GM06990 (cell line): ENCODE measurements at regions not wholly inside any gene's neighbourhood (a gene's known extent, or its start where the extent isn't known, plus 50 kb on each side); places are given as distances from the start of the nearest gene placed in this dataset.

ENCODE experiments used
- DNase-seq: peaks from one replicate; pipeline ENCODE4 v3.0.0-alpha.2; 2011; ENCODE audit not compliant: insufficient read length; ENCODE audit errors: extremely low read depth
- H3K27me3 ChIP-seq: replicated peaks from 2 replicates; pipeline ENCODE4 v1.6.0; 2011; ENCODE audit warnings: low read length; ENCODE audit not compliant: control insufficient read depth, insufficient read depth
- H3K36me3 ChIP-seq: 2 replicates; pipeline ENCODE4 v1.5.1; 2011; ENCODE audit warnings: low read length; ENCODE audit not compliant: control insufficient read depth, insufficient read depth
- H3K4me3 ChIP-seq: replicated peaks from 2 replicates; pipeline ENCODE4 v1.5.1; 2011; ENCODE audit warnings: low read depth, mild to moderate bottlenecking, control low read depth, low read length
- TF ChIP-seq, protein P1 (sequence below): IDR thresholded peaks from 2 replicates; pipeline ENCODE4 v1.5.1; 2011; ENCODE audit warnings: low read length, control low read depth, mild to moderate bottlenecking, inconsistent platforms; ENCODE audit not compliant: insufficient read depth, poor library complexity, severe bottlenecking

DNA sequence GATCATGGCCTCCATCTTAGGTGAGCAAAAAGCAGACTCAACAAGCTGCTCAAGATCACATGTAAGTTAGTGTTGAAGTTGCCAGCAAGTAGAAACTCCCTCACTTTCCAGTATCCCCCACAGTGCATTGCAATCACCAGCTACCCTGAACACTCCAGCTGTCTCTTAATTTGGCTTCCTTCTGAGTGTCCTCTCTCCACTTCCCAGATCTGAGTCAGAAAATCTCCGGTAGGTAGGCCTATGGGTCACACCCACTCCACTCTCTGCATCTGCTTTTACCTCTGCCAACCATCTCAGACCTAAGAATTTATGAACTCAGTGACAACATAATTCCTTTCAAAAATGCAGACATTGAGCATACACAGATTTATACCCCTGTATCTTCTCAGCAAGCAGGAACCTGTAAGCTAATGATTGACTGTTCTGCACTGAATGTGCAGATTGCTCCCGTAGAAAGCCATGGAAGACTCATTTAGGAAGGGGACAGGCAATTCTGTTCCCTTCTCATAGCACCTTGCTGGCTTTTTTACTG lies 656.9 kb downstream of the EPHA4 start:
- Histone ChIP-seq H3K4me3 (no peak overlapping the region), H3K27me3 (no peaks in the 10 kb centered on the region), H3K36me3 (no peaks in the 10 kb centered on the region)
- TF ChIP-seq, protein P1, sequence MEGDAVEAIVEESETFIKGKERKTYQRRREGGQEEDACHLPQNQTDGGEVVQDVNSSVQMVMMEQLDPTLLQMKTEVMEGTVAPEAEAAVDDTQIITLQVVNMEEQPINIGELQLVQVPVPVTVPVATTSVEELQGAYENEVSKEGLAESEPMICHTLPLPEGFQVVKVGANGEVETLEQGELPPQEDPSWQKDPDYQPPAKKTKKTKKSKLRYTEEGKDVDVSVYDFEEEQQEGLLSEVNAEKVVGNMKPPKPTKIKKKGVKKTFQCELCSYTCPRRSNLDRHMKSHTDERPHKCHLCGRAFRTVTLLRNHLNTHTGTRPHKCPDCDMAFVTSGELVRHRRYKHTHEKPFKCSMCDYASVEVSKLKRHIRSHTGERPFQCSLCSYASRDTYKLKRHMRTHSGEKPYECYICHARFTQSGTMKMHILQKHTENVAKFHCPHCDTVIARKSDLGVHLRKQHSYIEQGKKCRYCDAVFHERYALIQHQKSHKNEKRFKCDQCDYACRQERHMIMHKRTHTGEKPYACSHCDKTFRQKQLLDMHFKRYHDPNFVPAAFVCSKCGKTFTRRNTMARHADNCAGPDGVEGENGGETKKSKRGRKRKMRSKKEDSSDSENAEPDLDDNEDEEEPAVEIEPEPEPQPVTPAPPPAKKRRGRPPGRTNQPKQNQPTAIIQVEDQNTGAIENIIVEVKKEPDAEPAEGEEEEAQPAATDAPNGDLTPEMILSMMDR: no peak
- no peak for DNase-seq

DNA sequence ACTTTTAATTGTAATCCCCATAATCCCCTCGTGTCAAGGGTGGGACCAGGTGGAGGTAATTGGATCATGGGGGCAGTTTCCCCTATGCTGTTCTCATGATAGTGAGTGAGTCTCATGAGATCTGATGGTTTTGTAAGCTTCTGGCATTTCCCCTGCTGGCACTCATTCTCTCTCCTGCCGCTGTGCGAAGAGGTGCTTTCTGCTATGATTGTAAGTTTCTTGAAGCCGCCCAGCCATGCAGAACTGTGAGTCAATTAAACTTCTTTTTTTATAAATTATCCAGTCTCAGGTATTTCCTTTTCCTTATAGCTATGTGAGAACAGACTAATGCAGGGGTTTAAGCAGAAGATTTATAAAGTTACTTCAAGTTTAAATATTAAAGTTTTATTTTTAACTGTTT lies 655.2 kb downstream of the EPHA4 start:
- H3K27me3 ChIP-seq: no peaks in the 10 kb centered on the region
- TF ChIP-seq, protein P1: no peak
- DNase-seq: no peak
- H3K36me3 ChIP-seq: no peaks in the 10 kb centered on the region
- no peak overlapping the region for H3K4me3 ChIP-seq

DNA sequence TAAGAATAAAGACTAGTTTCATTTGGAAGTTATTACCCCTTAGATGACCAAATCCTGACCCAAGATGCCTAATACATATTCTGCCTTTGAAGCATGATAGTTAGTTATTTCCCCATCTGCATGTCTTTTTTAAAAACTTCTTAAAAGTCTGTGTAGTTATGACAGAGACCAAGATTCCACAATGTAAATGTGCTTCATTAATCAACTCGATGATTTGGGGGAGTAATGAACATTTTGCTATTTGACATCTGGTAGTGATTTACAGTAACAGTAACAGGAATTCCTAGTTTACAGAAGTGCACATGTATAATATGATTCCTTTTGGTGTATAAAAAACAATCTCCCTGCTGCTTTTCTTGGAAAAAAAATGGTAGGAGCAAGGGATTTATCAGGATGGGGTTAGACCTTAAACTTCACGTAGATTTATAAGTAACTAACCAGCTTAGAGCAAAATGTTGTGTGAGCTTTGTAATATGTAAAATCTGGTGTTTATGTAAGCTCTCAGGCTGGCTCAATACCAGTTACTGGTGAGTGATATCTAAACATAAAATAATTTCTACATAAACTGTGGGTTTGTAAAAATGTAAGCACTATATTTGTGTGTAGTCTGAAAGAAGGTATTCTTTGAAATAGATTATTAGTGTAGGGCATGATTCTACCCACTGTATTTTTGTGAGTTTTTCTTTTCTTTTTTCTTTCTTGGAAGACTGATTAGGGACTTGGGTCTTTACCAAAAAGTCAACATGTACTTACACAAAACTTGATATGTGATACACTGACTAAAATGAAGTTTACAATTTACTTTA lies 641.6 kb downstream of the EPHA4 start:
- no peak for DNase-seq
- H3K27me3 ChIP-seq: no peaks in the 10 kb centered on the region
- TF ChIP-seq, protein P1: no peak
- H3K36me3 ChIP-seq: no peaks in the 10 kb centered on the region
- H3K4me3 ChIP-seq: no peak overlapping the region

DNA sequence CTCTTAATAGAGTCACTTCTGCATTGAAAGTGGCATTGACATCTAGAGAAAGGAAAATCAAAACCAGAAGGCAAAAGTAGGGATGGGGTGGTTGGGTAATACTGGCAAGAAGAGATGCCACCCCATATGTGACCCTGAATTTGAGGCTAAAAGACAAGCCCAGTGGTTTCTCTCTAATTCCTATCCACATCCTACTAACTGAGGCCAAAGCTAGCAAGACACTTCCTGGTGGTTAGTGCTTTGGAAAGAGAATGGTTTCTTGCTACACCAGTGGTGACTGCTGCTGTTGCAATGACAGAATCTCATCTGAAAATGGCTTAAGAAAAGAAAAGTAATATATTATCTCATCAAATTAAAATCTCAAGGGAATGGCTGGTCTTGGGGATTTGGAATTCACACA lies 640.6 kb downstream of the EPHA4 start:
- Histone ChIP-seq H3K4me3 (no peak overlapping the region), H3K36me3 (no peaks in the 10 kb centered on the region), H3K27me3 (no peaks in the 10 kb centered on the region)
- TF ChIP-seq, protein P1: no peak
- DNase-seq: no peak

DNA sequence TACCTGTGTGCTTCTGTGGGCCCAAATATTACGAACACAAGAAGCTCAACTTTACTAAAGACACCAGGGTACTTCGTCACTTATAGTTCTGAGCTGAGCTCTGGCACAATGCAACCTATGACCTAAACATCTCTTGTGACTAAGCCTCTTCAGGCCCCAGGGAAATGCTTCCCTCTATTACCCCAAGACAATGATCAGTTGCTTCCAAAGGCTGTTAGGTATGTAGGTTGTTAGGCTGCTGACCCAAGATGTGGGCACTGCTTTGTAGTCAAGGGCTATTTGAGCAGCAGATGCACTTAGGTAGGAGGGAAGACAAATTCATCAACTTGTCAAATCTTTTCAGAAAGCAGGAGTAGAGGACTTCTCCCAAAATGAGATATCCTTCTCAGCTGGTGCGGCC lies 640.1 kb downstream of the EPHA4 start:
- no peaks in the 10 kb centered on the region for H3K36me3 ChIP-seq
- DNase-seq: no peak
- H3K27me3 ChIP-seq: no peaks in the 10 kb centered on the region
- TF ChIP-seq, protein P1: no peak
- no peak overlapping the region for H3K4me3 ChIP-seq
